ENCODE measurements at regions not wholly inside any gene's neighbourhood (a gene's known extent, or its start where the extent isn't known, plus 50 kb on each side); places are given as distances from the start of the nearest gene placed in this dataset.
"Not testable (repeated sequence)": the region's sequence is repeated elsewhere in the genome, so short reads cannot be mapped to it uniquely, and the experiment has no call there.

- no peak for DNase-seq (ENCODE audit: low spot score)
Measured at GRCh38 chr4:96317891-96318290, 478.0 kb downstream of the PDHA2 start.

- no peak for DNase-seq (ENCODE audit: low spot score)
Measured at GRCh38 chr4:96326846-96327245, 487.0 kb downstream of the PDHA2 start.

GRCh38 chr4:96342196-96342595, 502.3 kb downstream of the PDHA2 start:
- no peak for DNase-seq (ENCODE audit: low spot score)

- no peak for DNase-seq (ENCODE audit: low spot score)
Measured at GRCh38 chr4:96342790-96343455, 503.0 kb downstream of the PDHA2 start.

GRCh38 chr4:96343836-96344235, 503.9 kb downstream of the PDHA2 start:
- no peak for DNase-seq (ENCODE audit: low spot score)

GRCh38 chr4:96347582-96347981, 507.7 kb downstream of the PDHA2 start:
- DNase-seq (ENCODE audit: low spot score) = no peak

- DNase-seq (ENCODE audit: low spot score) = no peak
Measured at GRCh38 chr4:96352051-96352517, 512.2 kb downstream of the PDHA2 start.

GRCh38 chr4:96354036-96354712, 514.3 kb downstream of the PDHA2 start:
- DNase-seq (ENCODE audit: low spot score) = no peak

GRCh38 chr4:96355414-96355813, 515.5 kb downstream of the PDHA2 start:
- DNase-seq (ENCODE audit: low spot score) = no peak

- DNase-seq (ENCODE audit: low spot score) = no peak
Measured at GRCh38 chr4:96356591-96357370, 516.9 kb downstream of the PDHA2 start.

GRCh38 chr4:96366632-96367031, 526.7 kb downstream of the PDHA2 start:
- DNase-seq (ENCODE audit: low spot score) = no peak

GRCh38 chr4:96375367-96375766, 535.5 kb downstream of the PDHA2 start:
- DNase-seq (ENCODE audit: low spot score) = no peak

GRCh38 chr4:96379524-96379923, 539.6 kb downstream of the PDHA2 start:
- no peak for DNase-seq (ENCODE audit: low spot score)

- DNase-seq (ENCODE audit: low spot score) = no peak
Measured at GRCh38 chr4:96380106-96380505, 540.2 kb downstream of the PDHA2 start.

GRCh38 chr4:96383349-96383748, 543.5 kb downstream of the PDHA2 start:
- DNase-seq (ENCODE audit: low spot score) = no peak

GRCh38 chr4:96389770-96390169, 549.9 kb downstream of the PDHA2 start:
- no peak for DNase-seq (ENCODE audit: low spot score)

- DNase-seq (ENCODE audit: low spot score) = no peak
Measured at GRCh38 chr4:96390404-96390803, 550.5 kb downstream of the PDHA2 start.

- no peak for DNase-seq (ENCODE audit: low spot score)
Measured at GRCh38 chr4:96395747-96396146, 555.9 kb downstream of the PDHA2 start.

- DNase-seq (ENCODE audit: low spot score) = no peak
Measured at GRCh38 chr4:96406742-96407141, 566.8 kb downstream of the PDHA2 start.

- DNase-seq (ENCODE audit: low spot score) = no peak
Measured at GRCh38 chr4:96407225-96407624, 567.3 kb downstream of the PDHA2 start.

GRCh38 chr4:96407738-96408463, 568.0 kb downstream of the PDHA2 start:
- no peak for DNase-seq (ENCODE audit: low spot score)

- not testable (repeated sequence) for DNase-seq (ENCODE audit: low spot score)
Measured at GRCh38 chr4:96414853-96415252, 575.0 kb downstream of the PDHA2 start.
